Activated T-cell treated with anti-CD3 and anti-CD28 coated beads, Interleukin-2, amount 50 U/mL, for 48 hours (primary cell): ENCODE measurements at regions not wholly inside any gene's neighbourhood (a gene's known extent, or its start where the extent isn't known, plus 50 kb on each side); places are given as distances from the start of the nearest gene placed in this dataset.

Experiments
- DNase-seq, 2 experiments: peaks; one replicate each; pipeline ENCODE4 v3.0.0-alpha.2; 2020

DNA sequence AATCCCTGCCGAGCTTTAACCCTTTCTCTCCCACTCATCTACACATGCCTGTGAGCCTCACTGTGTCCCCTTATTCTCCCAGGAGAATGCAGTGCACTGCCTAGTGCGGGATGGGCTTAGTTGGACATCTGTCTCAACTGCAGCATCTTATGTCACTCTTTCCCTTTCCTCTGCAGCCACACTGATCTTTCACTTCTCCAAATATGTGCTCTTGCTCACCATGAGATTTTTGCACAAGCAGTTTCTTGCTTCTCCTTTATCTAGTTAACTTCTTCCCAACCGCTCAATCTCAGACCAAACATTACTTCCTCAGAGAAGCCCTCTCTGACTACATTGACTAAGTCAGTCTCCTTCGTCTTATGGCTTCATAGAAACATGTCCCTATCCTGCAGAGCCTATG lies 292.3 kb downstream of the KBTBD8 start:
- DNase-seq, result no peak

DNA sequence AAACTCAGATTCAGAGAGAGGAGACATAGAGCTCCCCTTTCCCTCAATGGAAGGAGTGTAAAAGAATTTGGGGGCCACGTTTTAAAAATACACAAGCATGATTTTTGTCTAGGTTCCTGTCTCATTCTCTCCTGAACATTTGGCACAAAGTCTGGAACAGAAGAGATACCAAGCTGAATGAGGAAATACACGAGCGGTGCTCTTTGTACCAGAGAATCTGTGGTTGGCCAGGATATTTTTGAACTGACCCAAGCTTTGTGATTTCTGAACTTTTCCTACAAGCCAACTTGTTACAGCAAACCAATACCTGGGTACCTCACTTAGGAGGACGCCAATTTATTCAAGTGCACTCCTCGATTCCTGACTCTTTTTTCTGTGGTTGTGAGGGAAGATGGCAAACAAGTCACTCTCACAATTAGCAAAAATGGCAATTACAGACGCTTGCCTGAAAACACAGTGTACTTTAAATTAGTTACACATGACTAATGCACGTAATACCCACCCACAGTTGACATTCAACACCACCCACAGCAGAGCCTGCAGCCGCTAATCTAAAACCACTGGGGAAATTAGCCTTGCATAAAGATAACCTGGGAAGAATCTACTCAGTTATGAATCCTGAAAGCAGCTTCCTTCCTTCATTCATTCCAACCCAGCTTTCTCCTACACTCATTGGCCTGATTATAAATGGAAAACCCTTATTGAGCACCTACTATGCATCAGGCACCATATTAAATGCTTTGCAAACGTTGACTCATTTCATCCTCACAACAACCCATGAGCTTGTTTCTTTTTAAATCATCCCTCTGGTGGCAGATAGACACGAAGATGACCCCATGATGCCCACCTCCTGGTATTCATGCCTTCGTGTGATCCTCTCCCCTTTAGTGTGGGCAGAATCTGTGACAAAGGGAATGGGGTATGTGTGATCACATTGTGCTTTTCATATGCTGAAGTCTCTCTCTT lies 293.5 kb downstream of the KBTBD8 start:
- DNase-seq, result no peak

DNA sequence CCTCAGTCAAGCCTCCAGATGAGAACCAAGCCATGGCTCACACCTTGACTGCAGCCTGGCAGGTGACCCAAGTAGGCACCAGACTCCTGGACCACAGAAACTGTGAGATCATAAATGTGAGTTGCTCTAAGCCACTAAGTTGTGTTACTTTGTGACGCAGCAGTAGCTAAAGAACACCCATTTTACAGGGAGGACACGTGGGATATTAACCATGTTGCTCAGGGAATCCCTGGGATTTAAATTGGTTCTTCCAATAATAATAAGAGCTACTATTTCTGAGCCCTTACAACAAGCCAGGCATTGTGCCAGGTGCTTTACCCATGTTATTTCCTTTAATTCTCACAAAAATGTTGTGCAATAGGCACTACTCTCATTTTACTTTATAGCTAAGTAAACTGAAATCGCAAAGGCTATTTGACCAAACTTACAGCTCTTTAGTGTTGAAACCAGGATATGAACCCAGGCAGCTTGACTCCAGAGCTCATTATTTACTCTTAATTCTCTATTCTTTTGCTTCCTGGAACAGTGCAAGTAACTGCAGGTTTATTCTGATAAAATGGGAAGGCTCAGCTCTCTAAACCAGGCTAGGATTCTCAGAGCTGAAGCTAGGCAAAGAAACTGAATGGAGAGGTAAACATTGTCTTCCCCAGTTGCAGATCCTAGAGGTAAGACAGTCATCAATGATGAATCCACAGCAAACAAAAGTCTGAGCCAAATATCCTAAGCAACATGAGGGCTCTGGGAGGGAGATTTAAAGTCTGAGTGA lies 294.4 kb downstream of the KBTBD8 start:
- no peak for DNase-seq

DNA sequence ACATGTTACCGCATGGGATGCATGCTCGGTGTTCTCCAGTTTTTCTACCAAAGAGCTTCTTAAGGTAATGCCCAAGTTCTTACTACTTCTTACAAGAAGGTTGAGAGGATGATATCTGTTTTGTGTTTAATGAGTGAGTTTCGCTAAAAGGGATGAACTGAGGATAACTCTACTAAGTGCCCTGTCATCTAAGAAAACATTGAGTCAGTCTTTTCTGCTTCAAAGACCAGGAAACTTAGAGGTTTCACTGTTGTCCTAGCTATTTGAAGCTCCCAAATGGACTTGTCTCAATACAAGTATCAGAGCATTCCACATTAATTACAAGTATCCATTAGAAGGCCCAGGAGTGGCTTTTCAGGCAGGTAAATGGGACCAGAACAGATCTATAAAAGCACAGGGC lies 296.2 kb downstream of the KBTBD8 start:
- no peak for DNase-seq

DNA sequence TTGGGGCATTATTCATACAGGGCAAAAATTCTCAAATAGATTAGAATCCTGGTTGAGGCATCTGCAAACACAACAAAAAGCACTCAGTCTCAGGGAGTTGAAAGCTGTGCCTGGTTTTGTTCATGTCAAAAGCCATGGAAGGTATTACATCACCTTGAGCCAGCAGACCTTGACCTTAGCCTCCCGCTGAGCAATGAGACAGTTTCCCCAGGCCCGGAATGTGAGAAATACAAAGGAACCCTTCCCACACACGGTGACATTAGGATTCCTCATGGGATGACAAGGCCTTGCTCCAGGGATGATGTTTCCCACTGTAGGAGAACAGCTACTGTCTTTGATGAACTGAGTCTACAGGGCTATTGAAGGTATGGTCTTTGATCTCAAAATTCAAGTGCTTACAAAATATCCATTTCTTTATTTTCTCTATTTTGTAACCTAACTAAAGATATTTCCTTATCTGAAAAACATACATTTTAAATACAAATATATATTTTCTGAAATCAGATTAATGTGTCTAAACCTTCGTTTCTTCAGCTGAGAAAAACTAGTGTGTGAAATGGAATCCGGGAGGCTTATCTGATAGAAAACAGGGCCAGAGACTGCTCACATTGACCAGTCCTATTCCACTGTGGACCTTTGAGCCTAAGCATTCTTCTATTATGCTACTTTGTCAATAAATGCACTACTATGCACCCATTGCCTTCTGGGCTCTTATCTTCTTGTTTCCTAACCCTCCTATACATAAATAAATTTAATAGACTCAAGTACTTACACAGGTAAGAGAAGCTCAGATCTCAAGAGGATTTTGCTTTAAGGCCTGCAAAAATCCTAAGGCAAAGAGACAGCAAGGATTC lies 298.2 kb downstream of the KBTBD8 start:
- no peak for DNase-seq

DNA sequence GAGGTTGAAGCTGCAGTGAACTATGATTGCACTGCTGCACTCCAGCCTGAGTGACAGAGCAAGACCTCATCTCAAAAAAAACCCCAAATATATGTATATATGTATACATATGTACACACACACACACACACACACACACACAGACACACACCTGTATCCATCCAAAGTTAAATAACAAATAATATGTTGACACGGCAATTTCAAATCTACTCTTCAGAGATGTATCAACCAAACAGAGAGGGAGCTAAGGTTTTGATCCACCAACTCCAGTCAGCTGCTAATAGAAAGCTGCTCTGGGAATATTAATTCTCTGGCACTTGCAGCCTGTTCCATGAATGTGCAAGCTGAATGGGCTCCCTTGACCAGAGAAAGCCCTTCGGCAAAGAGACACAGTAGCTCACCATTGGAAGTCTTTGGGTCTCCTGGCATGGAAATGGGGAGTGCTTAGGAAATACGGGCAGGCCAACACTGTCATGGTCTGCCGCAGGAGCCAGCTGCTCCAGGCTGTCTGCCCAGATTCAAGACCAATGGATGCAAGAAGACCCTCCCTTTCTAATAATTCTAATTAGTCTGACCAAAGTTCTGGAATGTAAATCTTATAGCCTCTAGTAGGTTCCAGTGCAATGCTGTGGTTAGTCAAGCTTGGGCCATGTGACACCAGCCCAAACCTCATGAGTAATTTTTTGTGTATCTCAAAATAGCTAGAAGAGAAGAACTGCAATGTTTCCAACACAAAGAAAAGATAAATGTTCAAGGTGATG lies 299.8 kb downstream of the KBTBD8 start:
- no peak for DNase-seq

DNA sequence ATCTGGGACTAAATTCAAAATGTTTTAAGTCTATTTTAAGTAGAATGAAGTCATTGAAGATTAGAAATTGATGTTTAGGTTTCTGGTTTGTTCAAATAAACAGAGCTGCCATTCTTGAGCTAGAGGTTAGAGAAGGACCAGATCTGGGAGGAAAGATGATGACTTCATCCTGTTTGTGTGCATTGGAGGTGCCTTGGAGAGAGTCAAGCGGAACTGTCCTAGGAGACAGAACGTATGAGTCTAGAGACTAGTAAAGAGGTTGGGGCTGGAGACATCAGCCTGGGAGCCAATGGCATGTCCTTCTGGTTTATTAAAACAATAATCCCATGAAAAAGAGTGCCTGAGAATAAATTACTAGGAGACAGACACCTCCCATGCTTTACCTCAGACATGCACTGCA lies 303.4 kb downstream of the KBTBD8 start:
- DNase-seq, result no peak

DNA sequence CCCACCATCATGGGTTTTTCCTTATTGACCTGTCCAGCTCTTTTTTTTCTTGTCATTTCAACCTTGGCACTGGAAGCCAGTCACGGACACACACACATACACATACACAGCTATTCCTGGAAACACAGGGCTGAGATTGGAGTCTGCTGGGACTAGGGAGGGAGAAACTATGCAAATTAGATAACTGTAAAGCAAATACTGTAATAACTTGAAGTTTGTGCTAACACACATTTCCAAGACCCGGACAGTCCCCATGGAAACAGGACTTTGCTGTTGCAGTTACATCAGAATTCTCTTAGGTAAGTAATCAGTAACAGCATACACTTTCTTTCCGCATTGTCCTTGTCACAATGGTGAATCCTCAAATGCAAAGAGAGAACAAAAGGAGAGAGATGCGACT lies 304.4 kb downstream of the KBTBD8 start:
- no peak for DNase-seq

DNA sequence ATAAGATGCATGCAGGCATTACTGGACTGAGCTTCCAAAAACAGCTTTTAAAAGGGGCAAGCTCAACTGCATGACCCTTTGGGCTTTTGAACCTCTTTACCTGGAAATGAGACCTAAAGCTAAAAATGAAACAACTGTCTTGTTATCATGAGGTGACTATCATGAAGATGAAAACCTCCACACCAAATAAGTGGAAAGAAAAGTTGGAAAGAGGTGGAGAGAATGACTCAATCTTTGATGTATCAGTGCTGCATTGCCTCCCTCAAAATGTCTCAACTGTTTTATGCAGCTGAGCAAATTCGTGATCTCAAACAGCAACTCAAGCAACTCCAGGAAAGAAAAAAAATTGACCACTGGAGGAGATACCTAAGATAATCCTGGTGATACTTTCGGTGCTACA lies 307.1 kb downstream of the KBTBD8 start:
- DNase-seq, result no peak

DNA sequence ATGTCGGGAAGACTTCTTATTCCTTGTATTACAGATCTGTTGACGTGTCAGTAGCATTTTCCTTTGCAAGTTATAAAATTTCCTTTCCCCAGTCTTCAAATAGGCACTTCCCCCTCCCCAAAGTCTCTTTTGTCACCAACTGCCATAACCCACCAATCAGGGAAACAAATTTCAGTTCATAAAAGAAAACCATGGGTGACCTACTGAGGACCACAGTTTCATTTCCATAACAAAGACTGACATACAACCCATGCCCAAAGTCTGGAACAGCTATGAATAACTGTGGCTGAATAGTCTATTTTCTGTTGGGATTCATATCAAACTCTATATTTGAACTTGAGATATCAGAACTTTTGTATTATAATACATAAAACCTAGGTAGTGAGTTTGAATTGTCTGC lies 307.8 kb downstream of the KBTBD8 start:
- no peak for DNase-seq

DNA sequence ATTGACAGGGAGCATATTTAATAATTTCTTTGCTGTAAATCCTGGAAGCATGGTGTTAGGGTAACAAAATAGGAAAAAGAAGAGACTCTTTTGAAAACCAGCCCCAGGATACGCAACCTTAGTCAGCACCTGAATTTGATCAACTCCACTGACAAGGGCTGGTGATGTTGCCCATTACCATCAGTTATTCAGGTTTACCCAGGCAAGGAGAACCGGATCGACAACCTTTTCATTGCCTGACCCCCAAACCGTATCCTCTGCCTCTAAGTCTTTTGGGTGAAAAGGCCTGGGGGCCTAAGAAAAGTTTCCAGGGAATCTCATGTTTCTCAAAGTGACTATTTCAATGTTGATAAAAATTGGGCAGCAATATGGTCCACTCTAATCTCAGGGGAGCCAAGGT lies 313.3 kb downstream of the KBTBD8 start:
- no peak for DNase-seq

DNA sequence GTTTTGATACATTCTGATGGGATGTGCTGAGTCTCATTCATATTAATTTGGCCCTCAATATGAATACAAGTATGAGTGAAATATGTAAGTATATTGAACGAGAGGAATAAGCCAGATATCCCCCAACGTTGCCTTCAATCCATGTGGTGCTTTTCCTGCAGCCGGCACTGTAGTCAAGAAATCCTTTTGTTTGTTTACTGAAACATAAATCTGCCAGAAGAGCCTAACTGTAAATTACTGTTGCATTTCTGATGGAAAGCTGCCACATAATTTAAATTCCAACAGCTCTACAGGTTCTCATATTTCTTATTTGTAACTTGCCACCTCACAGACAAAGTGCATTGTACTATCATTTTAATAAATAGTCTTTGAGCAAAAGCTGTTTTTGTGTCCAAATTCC lies 314.0 kb downstream of the KBTBD8 start:
- no peak for DNase-seq

DNA sequence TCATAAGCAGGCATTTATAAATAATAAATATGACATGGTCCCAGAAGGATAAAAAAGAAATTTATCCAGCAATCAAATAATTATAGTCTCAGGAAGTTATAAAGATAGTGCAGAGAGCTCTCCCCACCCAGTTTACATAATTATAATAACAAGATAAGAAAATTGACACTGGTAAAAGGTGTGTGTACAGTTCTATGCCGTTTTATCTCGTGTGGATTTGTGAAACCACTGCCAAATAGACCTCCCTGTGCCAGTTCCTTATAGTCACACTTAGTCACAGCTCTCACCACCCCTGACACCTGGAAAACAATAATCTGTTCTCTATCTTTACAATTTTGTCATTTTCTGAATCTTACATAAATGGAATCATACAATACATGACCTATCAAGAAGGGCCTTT lies 320.1 kb downstream of the KBTBD8 start:
- no peak for DNase-seq

DNA sequence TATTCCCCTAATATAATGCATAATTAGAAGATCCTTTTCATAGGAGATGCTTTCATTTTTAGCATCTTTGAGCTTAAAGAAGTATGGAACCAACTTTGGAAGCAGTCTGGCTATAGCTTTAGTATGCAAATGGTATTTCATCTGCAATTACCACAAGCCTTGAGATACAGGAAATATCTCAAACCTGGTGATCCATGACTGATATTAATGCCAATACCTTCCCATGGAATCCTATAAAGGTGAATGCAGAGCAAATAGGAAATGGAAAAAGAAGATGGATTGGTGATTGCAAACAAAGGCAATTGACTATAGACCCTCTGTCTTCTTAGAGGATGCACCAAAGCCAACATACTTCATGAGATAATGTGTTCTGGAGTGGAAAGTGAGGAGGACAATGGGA lies 326.4 kb downstream of the KBTBD8 start:
- no peak for DNase-seq
